ENCODE measurements at regions not wholly inside any gene's neighbourhood (a gene's known extent, or its start where the extent isn't known, plus 50 kb on each side); places are given as distances from the start of the nearest gene placed in this dataset.

GRCh38 chr2:221850076-221850475 lies 278.0 kb upstream of the EPHA4 start:
- TF ChIP-seq EP300 (IDR thresholded peaks at IDR 0.05) (no peak), POLR2A (IDR thresholded peaks at IDR 0.05) (no peak), CTCF (IDR thresholded peaks at IDR 0.05) (no peak)
- Histone ChIP-seq H3K9me3 (no peaks in the 10 kb centered on the region), H3K4me3 (no peak overlapping the region), H3K27me3 (no peaks in the 10 kb centered on the region), H3K27ac (no peak overlapping the region), H3K4me1 (no peaks in the 10 kb centered on the region), H3K36me3 (no peaks in the 10 kb centered on the region)
- WGBS, 2 donors = 58 to 71% methylated on average over 3 of the region's 3 CpGs
- DNase-seq (ENCODE audit: low spot score in 2 of 2) = no peak

GRCh38 chr2:221848286-221848685 lies 276.2 kb upstream of the EPHA4 start:
- 83% methylated on average over 4 of the region's 4 CpGs for WGBS, 2 donors
- Histone ChIP-seq H3K4me1 (no peaks in the 10 kb centered on the region), H3K36me3 (no peaks in the 10 kb centered on the region), H3K27me3 (no peaks in the 10 kb centered on the region), H3K4me3 (no peak overlapping the region), H3K27ac (no peak overlapping the region), H3K9me3 (no peaks in the 10 kb centered on the region)
- DNase-seq (ENCODE audit: low spot score in 2 of 2) = no peak
- TF ChIP-seq CTCF (IDR thresholded peaks at IDR 0.05) (no peak), EP300 (IDR thresholded peaks at IDR 0.05) (no peak), POLR2A (IDR thresholded peaks at IDR 0.05) (no peak)

- Histone ChIP-seq H3K27ac (no peak overlapping the region), H3K4me3 (no peak overlapping the region), H3K36me3 (no peaks in the 10 kb centered on the region), H3K27me3 (no peaks in the 10 kb centered on the region), H3K4me1 (no peaks in the 10 kb centered on the region), H3K9me3 (no peaks in the 10 kb centered on the region)
- WGBS, 2 donors = 69 to 82% methylated on average over 2 of the region's 2 CpGs
- TF ChIP-seq CTCF (IDR thresholded peaks at IDR 0.05) (no peak), POLR2A (IDR thresholded peaks at IDR 0.05) (no peak), EP300 (IDR thresholded peaks at IDR 0.05) (no peak)
- DNase-seq (ENCODE audit: low spot score in 2 of 2) = no peak
Measured at GRCh38 chr2:221845021-221845365, 272.9 kb upstream of the EPHA4 start.

GRCh38 chr2:221844212-221845020 lies 272.3 kb upstream of the EPHA4 start:
- H3K27ac ChIP-seq = no peak overlapping the region
- WGBS, 2 donors = 36 to 38% methylated on average over 2 of the region's 2 CpGs
- H3K27me3 ChIP-seq = no peaks in the 10 kb centered on the region
- no peaks in the 10 kb centered on the region for H3K4me1 ChIP-seq
- no peak overlapping the region for H3K4me3 ChIP-seq
- DNase-seq (ENCODE audit: low spot score in 2 of 2) = no peak
- H3K9me3 ChIP-seq = no peaks in the 10 kb centered on the region
- H3K36me3 ChIP-seq = no peaks in the 10 kb centered on the region
- no peak for TF ChIP-seq POLR2A (IDR thresholded peaks at IDR 0.05)
- TF ChIP-seq EP300 (IDR thresholded peaks at IDR 0.05) = no peak
- TF ChIP-seq CTCF (IDR thresholded peaks at IDR 0.05) = no peak

- Histone ChIP-seq H3K36me3 (no peaks in the 10 kb centered on the region), H3K9me3 (no peaks in the 10 kb centered on the region), H3K4me3 (no peak overlapping the region), H3K27me3 (no peaks in the 10 kb centered on the region), H3K4me1 (no peaks in the 10 kb centered on the region), H3K27ac (no peak overlapping the region)
- TF ChIP-seq POLR2A (IDR thresholded peaks at IDR 0.05) = no peak
- TF ChIP-seq EP300 (IDR thresholded peaks at IDR 0.05) = no peak
- TF ChIP-seq CTCF (IDR thresholded peaks at IDR 0.05) = no peak
- DNase-seq (ENCODE audit: low spot score in 2 of 2) = no peak
- WGBS, 2 donors = 74 to 76% methylated on average over 3 of the region's 3 CpGs
Measured at GRCh38 chr2:221836095-221836494, 264.0 kb upstream of the EPHA4 start.

All from tibial nerve (tissue), 4 donors.